GM12872 (cell line): ENCODE measurements at regions not wholly inside any gene's neighbourhood (a gene's known extent, or its start where the extent isn't known, plus 50 kb on each side); places are given as distances from the start of the nearest gene placed in this dataset.

Source experiments
- CTCF ChIP-seq: IDR thresholded peaks from 3 replicates; pipeline ENCODE4 v1.5.1; 2011; ENCODE audit warnings: low read depth, mild to moderate bottlenecking, low read length, moderate library complexity; ENCODE audit not compliant: insufficient read depth

GRCh38 chr16:55176901-55177300, 147.1 kb upstream of the IRX6 start:
- no peak for TF ChIP-seq CTCF

DNA sequence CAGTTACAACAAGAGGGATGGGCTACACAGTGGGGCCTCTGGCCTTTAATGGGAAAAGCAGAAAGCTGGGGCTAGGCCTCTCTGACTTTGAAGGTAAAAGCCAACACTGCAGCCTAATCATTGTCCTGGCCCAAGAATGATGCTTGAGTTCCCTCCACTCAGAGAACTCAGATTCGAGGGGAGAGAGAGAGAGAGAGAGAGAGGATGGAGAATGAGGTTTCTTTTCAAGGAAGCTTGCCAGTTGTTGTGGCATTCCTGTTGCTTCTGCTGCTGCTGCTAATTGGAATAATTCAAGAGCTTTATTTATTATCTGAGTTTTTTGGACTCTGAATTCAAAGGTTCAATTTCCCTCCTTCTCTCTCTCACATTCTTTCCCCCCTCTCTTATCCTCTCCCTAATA, 144.6 kb upstream of the IRX6 start:
- TF ChIP-seq CTCF = no peak

GRCh38 chr16:55179852-55180585, 144.0 kb upstream of the IRX6 start:
- no peak for TF ChIP-seq CTCF

GRCh38 chr16:55184052-55184451, 140.0 kb upstream of the IRX6 start:
- no peak for TF ChIP-seq CTCF

- no peak for TF ChIP-seq CTCF
Observed at GRCh38 chr16:55184619-55185018, 139.4 kb upstream of the IRX6 start.

DNA sequence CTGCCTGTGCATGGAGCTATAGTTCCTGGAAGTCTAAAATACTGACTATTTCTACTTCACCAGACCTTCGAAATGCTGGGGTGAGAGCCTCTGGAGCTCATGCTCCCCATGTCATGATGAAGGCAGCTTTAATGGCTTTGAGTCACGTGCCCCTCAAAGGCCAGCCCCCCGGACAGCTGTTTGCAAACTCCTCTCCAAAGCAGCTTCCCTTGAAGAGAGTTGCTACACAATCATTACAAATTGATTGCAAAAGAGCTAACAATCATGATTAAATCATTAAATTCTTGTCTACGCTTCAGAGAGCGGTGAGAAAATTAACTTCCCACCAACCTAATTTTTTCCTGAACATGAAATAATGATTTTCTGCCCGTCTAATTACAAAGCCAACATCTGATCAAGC, 134.8 kb upstream of the IRX6 start:
- TF ChIP-seq CTCF = no peak

GRCh38 chr16:55189682-55190636, 134.0 kb upstream of the IRX6 start:
- no peak for TF ChIP-seq CTCF
